Osteoblast (primary cell): ENCODE measurements at regions not wholly inside any gene's neighbourhood (a gene's known extent, or its start where the extent isn't known, plus 50 kb on each side); places are given as distances from the start of the nearest gene placed in this dataset.

Source experiments
- DNase-seq: peaks from one replicate; pipeline ENCODE4 v3.0.0; 2011; ENCODE audit warnings: low spot score, mixed read lengths; ENCODE audit not compliant: insufficient read length; ENCODE audit errors: missing footprints
- H2AFZ ChIP-seq: 2 replicates; pipeline ENCODE4 v1.6.0; 2011; ENCODE audit warnings: mild to moderate bottlenecking, low read length
- H3K27ac ChIP-seq: 2 replicates; pipeline ENCODE4 v1.5.1; 2011; ENCODE audit warnings: mild to moderate bottlenecking, low read depth, low read length, moderate library complexity
- H3K27me3 ChIP-seq: 2 replicates; pipeline ENCODE4 v1.6.0; 2012; ENCODE audit warnings: mild to moderate bottlenecking, control low read depth, inconsistent platforms, low read length, moderate library complexity; ENCODE audit not compliant: insufficient read depth
- H3K36me3 ChIP-seq: 2 replicates; pipeline ENCODE4 v1.5.1; 2011; ENCODE audit warnings: mild to moderate bottlenecking, low read length, control low read depth, moderate library complexity; ENCODE audit not compliant: insufficient read depth
- H3K4me1 ChIP-seq: 2 replicates; pipeline ENCODE4 v1.5.1; 2011; ENCODE audit warnings: mild to moderate bottlenecking, low read length, control low read depth, moderate library complexity; ENCODE audit not compliant: insufficient read depth
- H3K4me2 ChIP-seq: 2 replicates; pipeline ENCODE4 v1.6.0; 2011; ENCODE audit warnings: mild to moderate bottlenecking, low read length; ENCODE audit not compliant: insufficient read depth
- H3K4me3 ChIP-seq: fragments of 200-600 bp; sonication (generic); 3 replicates; pipeline ENCODE4 v1.5.1; 2012; ENCODE audit warnings: mild to moderate bottlenecking, low read length, inconsistent platforms; ENCODE audit not compliant: insufficient read depth
- H3K79me2 ChIP-seq: 2 replicates; pipeline ENCODE4 v1.6.0; 2012; ENCODE audit warnings: mild to moderate bottlenecking, low read length, control low read depth, inconsistent platforms; ENCODE audit not compliant: insufficient read depth
- H3K9me3 ChIP-seq: 2 replicates; pipeline ENCODE4 v1.5.1; 2011; ENCODE audit warnings: low read depth, low read length, control low read depth
- H4K20me1 ChIP-seq: 2 replicates; pipeline ENCODE4 v1.6.0; 2012; ENCODE audit warnings: mild to moderate bottlenecking, low read length, control low read depth; ENCODE audit not compliant: insufficient read depth
- CTCF ChIP-seq: IDR thresholded peaks from 2 replicates; pipeline ENCODE4 v1.5.1; 2011; ENCODE audit warnings: mild to moderate bottlenecking, low read depth, low read length, moderate library complexity; ENCODE audit errors: extremely low read depth

GRCh38 chr22:22141031-22141430, 103.6 kb upstream of the VPREB1 start:
- no peak overlapping the region for H3K4me3 ChIP-seq
- no peak for DNase-seq
- TF ChIP-seq CTCF, result no peak
- no peak overlapping the region for H3K4me2 ChIP-seq
- no peaks in the 10 kb centered on the region for H3K4me1 ChIP-seq
- peaks cover 60% of the 10 kb centered on the region for H3K27me3 ChIP-seq
- no peaks in the 10 kb centered on the region for H3K9me3 ChIP-seq
- no peaks in the 10 kb centered on the region for H4K20me1 ChIP-seq
- no peaks in the 10 kb centered on the region for H3K79me2 ChIP-seq
- H3K27ac ChIP-seq, result no peak overlapping the region
- no peak overlapping the region for H2AFZ ChIP-seq
- H3K36me3 ChIP-seq, result no peaks in the 10 kb centered on the region

GRCh38 chr22:22139364-22139763, 105.2 kb upstream of the VPREB1 start:
- no peak for DNase-seq
- peaks cover 69% of the 10 kb centered on the region for H3K27me3 ChIP-seq

GRCh38 chr22:22138915-22139314, 105.7 kb upstream of the VPREB1 start:
- Histone ChIP-seq H3K27ac (no peak overlapping the region), H3K79me2 (no peaks in the 10 kb centered on the region), H3K27me3 (peaks cover 71% of the 10 kb centered on the region), H3K4me2 (no peak overlapping the region), H4K20me1 (no peaks in the 10 kb centered on the region), H3K36me3 (no peaks in the 10 kb centered on the region), H3K4me1 (no peaks in the 10 kb centered on the region), H2AFZ (no peak overlapping the region), H3K9me3 (no peaks in the 10 kb centered on the region), H3K4me3 (no peak overlapping the region)
- TF ChIP-seq CTCF, result no peak
- DNase-seq, result no peak

More at GRCh38 chr22:22139364-22139763, 105.2 kb upstream of the VPREB1 start:
- Histone ChIP-seq H3K4me3 (no peak overlapping the region), H3K4me1 (no peaks in the 10 kb centered on the region), H4K20me1 (no peaks in the 10 kb centered on the region), H3K4me2 (no peak overlapping the region), H2AFZ (no peak overlapping the region), H3K36me3 (no peaks in the 10 kb centered on the region), H3K79me2 (no peaks in the 10 kb centered on the region), H3K27ac (no peak overlapping the region), H3K9me3 (no peaks in the 10 kb centered on the region)
- no peak for TF ChIP-seq CTCF

- no peaks in the 10 kb centered on the region for H3K9me3 ChIP-seq
- H3K36me3 ChIP-seq, result no peaks in the 10 kb centered on the region
- TF ChIP-seq CTCF, result no peak
- no peak overlapping the region for H3K4me2 ChIP-seq
- H3K27ac ChIP-seq, result no peak overlapping the region
- no peaks in the 10 kb centered on the region for H3K4me1 ChIP-seq
- H3K27me3 ChIP-seq, result peaks cover 67% of the 10 kb centered on the region
- no peaks in the 10 kb centered on the region for H3K79me2 ChIP-seq
- DNase-seq, result no peak
- no peaks in the 10 kb centered on the region for H4K20me1 ChIP-seq
- no peak overlapping the region for H3K4me3 ChIP-seq
- no peak overlapping the region for H2AFZ ChIP-seq
These were observed 106.7 kb upstream of the VPREB1 start for GRCh38 chr22:22137891-22138290.
